Calu3 (cell line): ENCODE measurements at regions not wholly inside any gene's neighbourhood (a gene's known extent, or its start where the extent isn't known, plus 50 kb on each side); places are given as distances from the start of the nearest gene placed in this dataset.

Source experiments
- BruUV-seq: library from RNA; stranded (reverse); fragments of 400-500 nt; replicated peaks from 2 replicates; lab custom pipeline; 2021; lab: Mats Ljungman, UMichigan
- CTCF ChIA-PET: fragments of 300-600 bp; sonication (Branson Sonifier 250); formaldehyde crosslinking; loops from one replicate; lab custom pipeline; 2022; ENCODE audit warnings: antibody characterized with exemption; lab: Charles Lee
- DNase-seq: peaks from one replicate; pipeline ENCODE4 v3.0.0; 2022
- H3K27ac Mint-ChIP-seq: one replicate; pipeline ENCODE4 v1.8.0; 2022; ENCODE audit warnings: mixed read lengths; ENCODE audit not compliant: unreplicated experiment
- H3K27me3 Mint-ChIP-seq: one replicate; pipeline ENCODE4 v1.8.0; 2022; ENCODE audit warnings: mixed read lengths; ENCODE audit not compliant: unreplicated experiment
- H3K36me3 Mint-ChIP-seq: one replicate; pipeline ENCODE4 v1.8.0; 2022; ENCODE audit warnings: mild to moderate bottlenecking, moderate library complexity, mixed read lengths; ENCODE audit not compliant: insufficient read depth, unreplicated experiment
- H3K4me1 Mint-ChIP-seq: one replicate; pipeline ENCODE4 v1.8.0; 2022; ENCODE audit warnings: mild to moderate bottlenecking, low read depth, mixed read lengths; ENCODE audit not compliant: unreplicated experiment
- H3K4me3 Mint-ChIP-seq: one replicate; pipeline ENCODE4 v1.8.0; 2022; ENCODE audit warnings: mild to moderate bottlenecking, low read depth, moderate library complexity, mixed read lengths; ENCODE audit not compliant: unreplicated experiment
- H3K9me3 Mint-ChIP-seq: one replicate; pipeline ENCODE4 v1.8.0; 2022; ENCODE audit warnings: low read depth, mixed read lengths; ENCODE audit not compliant: unreplicated experiment
- CTCF ChIP-seq: fragments of 200-600 bp; IDR thresholded peaks from one replicate; pipeline ENCODE4 v1.8.0; 2022; ENCODE audit warnings: antibody characterized with exemption; ENCODE audit not compliant: unreplicated experiment
- intact Hi-C: fragments of 100-400 bp; cut with micrococcal nuclease; formaldehyde crosslinking; loops from one replicate; pipeline ENCODE4 v1.10.0; 2022; ENCODE audit not compliant: unreplicated experiment

- Mint-ChIP-seq H3K27me3 (peaks cover 96% of the 10 kb centered on the region), H3K4me1 (peaks cover 9% of the 10 kb centered on the region), H3K36me3 (peaks cover 6% of the 10 kb centered on the region), H3K27ac (no peak overlapping the region), H3K4me3 (no peak overlapping the region), H3K9me3 (no peaks in the 10 kb centered on the region)
- intact Hi-C loops = no loop called here
- no peak for DNase-seq
- CTCF ChIA-PET = no interaction called here
- no peak for TF ChIP-seq CTCF
- no TSS peak for BruUV-seq
Observed at GRCh38 chr11:64453466-64453865, 94.5 kb downstream of the RPS6KA4 start.

GRCh38 chr11:64455456-64456261, 96.7 kb downstream of the RPS6KA4 start:
- DNase-seq = no peak
- no peak overlapping the region for H3K4me3 Mint-ChIP-seq
- H3K27ac Mint-ChIP-seq = no peak overlapping the region
- intact Hi-C loops = no loop called here
- no peaks in the 10 kb centered on the region for H3K9me3 Mint-ChIP-seq
- H3K36me3 Mint-ChIP-seq = no peaks in the 10 kb centered on the region
- no peaks in the 10 kb centered on the region for H3K4me1 Mint-ChIP-seq
- CTCF ChIA-PET = no interaction called here
- no TSS peak for BruUV-seq
- TF ChIP-seq CTCF = no peak
- H3K27me3 Mint-ChIP-seq = peaks cover 96% of the 10 kb centered on the region

- Mint-ChIP-seq H3K27me3 (peaks cover 96% of the 10 kb centered on the region), H3K36me3 (no peaks in the 10 kb centered on the region), H3K27ac (no peak overlapping the region), H3K4me3 (no peak overlapping the region), H3K4me1 (no peaks in the 10 kb centered on the region), H3K9me3 (no peaks in the 10 kb centered on the region)
- no TSS peak for BruUV-seq
- intact Hi-C loops = no loop called here
- CTCF ChIA-PET = no interaction called here
- DNase-seq = no peak
- TF ChIP-seq CTCF = no peak
Observed at GRCh38 chr11:64456509-64457320, 97.8 kb downstream of the RPS6KA4 start.

- Mint-ChIP-seq H3K36me3 (no peaks in the 10 kb centered on the region), H3K4me3 (no peak overlapping the region), H3K9me3 (no peaks in the 10 kb centered on the region), H3K4me1 (no peaks in the 10 kb centered on the region), H3K27ac (no peak overlapping the region), H3K27me3 (peaks cover 96% of the 10 kb centered on the region)
- CTCF ChIA-PET = no interaction called here
- intact Hi-C loops = no loop called here
- TF ChIP-seq CTCF = no peak
- no TSS peak for BruUV-seq
- no peak for DNase-seq
Observed at GRCh38 chr11:64457416-64458010, 98.2 kb upstream of the SLC22A11 start.
